ENCODE measurements at regions not wholly inside any gene's neighbourhood (a gene's known extent, or its start where the extent isn't known, plus 50 kb on each side); places are given as distances from the start of the nearest gene placed in this dataset.

DNA sequence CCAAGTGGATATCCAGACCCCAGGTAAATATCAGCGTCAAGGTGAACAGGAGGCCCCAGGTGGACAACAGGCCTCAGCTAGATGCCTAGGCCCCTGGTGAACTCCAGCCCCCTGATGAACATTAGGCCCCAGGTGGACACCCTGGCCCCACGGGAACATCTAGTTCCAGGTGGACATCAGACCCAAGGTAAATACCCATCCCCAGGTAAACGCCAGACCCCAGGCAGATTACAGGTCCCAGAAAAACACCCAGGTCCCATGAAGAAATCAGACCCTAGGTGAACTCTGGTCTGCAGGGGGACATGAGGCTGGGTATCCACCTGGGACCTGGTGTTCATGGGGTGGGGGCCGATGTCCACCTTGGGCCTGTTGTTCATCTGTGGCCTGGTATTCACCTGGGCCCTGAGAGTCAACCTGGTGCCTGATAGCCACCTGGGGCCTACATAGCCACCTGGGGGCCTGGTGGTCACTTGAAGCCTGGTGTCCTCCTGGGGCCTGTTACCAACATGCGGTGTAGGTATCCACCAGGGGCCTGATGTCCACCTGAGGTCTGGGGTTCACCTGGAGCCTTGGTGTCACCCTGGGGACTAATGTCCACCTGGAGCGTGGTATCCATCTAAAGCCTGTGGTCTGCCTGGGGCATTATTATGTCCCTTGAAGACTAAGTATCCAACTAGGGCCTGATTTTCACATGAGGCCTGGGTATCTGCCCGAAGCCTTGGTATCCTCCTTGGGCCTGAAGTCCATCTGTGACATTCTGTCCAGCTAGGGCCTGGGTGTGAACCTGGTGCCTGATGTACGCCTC, 56.8 kb upstream of the SEPTIN5 start:
- TF ChIP-seq POLR2A (IDR thresholded peaks at IDR 0.05) (no peak), POLR2AphosphoS5 (IDR thresholded peaks at IDR 0.05) (no peak)
